ENCODE measurements at regions not wholly inside any gene's neighbourhood (a gene's known extent, or its start where the extent isn't known, plus 50 kb on each side); places are given as distances from the start of the nearest gene placed in this dataset.

DNA sequence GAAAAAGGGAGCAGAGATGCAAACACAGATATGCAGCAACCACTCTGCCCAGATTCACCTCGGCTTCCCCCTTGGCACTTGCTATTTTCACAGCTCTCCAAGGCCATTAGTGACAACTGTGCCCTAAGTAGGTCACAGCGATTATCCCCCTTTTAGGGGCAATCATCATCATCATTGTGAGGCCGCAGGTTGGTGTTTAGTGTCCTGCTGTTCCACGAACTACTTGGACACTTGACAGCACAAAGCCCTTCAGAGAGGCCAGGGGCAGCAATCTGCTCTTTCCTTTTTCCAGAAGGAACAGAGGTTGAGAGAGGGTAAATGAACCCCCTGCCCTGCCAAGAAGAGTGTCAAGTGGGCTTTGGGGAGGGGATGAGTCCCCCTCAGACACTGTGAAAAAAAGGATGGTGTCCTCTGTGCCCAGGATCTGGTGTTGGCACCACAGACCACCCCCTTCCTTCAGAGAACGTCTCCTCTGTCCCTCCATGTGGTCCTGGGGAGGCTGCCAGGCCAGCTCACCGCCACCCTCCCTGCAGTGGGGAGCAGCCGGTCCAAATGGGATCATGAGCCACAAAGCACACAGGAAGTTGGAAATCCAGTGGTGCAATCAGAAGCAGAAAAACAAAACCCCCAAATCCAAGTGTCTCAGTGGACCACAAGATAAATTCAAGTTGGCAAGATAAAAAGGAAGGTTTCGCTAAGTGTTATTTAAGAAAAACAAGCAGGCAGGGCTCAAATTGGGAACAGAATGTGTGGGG, 78.4 kb upstream of the MED9 start:
- peak; percentile 74 for DNase-seq

DNA sequence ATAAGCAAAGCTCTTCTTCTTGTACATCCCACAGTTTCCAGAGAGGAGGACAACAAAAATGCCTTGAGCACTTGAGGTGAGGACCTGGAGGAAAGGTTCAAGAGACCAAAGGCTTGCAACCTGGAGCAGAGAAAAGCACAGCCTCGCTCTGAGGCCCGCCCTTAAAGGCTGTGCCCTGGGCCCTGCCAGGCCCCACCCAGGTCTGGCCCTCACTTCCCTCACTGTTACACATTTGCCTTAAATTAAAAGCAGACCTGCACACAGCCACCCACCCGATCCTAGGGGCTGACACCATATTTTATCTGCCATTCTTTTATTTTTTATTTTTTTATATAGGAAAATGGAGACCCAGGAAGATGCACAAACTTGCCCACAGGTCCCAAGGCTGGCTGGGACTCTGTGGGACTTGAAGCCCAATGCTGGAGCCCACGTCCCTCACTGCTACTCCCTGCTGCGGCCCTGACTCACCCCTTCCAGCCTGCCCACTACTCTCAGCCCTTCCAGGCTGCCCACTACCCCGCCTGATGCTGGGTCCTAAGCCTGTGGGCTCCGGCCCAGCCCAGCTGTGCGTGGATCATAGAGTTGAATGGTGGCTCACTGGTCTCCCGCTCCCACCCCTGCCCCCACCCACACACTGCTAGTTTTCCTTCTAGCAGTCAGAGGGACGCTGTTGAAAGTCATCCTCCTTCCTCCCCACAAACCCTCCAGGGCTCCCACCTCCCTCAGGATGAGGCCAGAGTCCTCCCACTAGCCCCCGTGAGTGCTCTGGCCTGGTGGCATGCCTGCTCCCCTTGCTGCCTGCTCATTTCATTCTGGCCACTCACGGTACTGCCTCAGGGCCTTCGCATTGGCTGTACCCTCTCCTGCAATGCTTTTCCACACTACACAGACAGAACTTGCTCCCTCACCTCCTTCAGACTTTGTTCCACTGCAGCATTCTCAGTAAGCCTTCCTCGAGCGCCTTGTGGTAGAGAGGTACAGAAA, 77.6 kb upstream of the MED9 start:
- DNase-seq = no peak

DNA sequence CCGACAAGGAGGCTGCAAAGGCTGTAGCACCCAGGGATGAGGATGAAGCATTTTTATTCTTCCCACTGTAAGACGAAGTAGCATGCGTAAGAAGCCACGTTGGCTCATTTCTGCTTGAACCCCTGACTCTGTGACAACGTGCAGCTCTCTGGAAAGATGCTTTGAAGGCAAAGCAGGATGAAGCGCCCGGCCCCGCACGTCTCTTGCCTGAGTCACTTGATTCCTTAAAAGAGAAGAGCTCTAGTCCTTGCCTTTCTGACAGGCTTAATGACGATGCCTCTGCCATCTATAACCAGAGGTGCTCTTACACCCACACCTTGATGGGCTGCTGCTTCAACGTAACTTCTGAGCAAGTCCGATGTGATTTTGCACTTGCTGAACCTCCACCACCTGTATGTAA, 76.7 kb upstream of the MED9 start:
- DNase-seq = no peak

DNA sequence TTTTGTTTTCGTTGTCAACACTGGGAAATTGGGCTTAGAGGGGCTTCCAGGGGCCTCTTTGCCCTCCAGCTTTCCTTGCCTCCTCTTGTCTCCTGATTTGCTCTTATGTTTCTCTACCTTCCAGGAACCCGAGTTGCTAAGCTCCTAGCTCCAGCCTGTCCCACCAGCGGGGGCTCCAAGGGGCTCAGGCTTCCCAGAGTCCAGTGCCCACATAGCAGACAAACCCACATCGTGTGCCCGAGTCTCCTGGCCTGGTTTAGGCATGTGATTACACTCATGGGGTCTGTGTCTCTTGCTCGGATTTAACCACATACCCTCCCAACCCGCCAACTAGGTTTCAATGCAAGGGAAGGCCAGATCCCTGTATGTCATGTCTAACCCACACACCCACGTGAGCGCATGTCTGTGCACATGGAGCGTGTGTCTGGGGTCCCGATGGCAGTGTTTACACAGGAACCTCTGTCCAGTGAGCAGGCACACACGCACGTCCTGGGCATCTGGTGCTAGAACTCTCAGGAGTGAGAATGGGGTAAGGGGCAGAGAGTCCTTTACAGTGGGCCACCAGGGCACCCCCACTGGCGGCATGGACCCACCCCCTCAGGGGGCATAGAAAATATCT, 76.1 kb upstream of the MED9 start:
- DNase-seq = no peak

DNA sequence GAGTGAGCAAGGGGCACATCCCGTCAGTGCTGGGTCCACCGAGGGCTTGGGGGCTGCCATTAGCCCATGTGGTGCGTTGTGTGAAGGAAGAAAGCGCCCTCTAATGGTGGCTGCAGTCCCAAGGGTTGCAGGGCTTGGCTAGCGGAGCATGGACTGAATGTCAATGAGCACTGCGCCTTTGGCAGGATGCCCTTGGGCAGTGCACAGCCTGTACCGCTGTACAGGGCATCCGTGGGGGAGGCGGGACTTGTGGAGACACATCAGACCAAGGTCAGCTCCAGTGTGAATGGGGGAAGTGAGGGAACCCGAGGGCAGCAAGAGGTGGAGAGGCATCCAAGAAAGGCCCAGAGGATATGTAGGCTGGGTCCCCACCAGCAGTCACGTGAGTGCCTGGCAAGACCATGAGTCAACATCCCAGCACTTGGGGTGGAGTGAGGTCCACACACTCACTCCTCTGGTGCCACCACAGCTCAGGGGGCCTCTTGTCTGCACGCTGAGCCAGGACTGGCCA, 75.5 kb upstream of the MED9 start:
- peak; percentile 32 for DNase-seq

DNA sequence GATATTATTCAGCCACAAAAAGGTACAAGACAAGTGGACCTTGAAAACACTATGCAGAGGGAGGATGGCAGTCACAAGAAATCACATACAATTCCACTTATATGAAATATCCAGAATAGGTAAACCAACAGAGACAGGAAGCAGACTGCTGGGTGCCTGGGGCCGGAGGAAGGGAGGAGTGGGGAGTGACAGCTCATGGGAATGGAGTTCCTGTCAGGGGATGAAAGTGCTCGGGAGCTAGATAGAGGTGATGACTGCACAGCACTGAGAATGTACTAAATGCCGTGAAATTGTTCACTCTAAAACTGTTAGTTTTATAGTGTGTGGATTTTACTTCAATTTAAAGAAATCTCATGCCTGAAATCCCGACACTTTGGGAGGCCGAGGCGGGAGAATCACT, 74.2 kb upstream of the MED9 start:
- DNase-seq = no peak

DNA sequence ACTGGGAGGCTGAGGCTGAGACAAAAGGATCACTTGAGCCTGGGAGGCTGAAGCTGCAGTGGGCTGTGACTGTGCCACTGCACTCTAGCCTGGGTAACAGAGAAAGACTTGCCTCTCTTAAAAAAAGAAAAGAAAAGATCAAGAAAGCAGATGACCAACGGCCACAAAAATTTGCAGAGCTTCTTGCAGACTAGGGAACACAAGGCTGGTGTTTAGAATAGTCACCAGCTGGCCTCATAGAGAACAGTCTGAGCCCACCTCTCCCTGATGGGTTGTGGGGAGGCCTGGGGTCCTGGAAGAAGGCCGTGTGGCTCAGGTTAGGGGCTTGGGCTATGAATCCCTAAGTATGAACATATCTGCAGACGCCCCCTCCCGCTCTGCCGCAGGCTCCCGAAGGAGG, 73.7 kb upstream of the MED9 start:
- DNase-seq = no peak

DNA sequence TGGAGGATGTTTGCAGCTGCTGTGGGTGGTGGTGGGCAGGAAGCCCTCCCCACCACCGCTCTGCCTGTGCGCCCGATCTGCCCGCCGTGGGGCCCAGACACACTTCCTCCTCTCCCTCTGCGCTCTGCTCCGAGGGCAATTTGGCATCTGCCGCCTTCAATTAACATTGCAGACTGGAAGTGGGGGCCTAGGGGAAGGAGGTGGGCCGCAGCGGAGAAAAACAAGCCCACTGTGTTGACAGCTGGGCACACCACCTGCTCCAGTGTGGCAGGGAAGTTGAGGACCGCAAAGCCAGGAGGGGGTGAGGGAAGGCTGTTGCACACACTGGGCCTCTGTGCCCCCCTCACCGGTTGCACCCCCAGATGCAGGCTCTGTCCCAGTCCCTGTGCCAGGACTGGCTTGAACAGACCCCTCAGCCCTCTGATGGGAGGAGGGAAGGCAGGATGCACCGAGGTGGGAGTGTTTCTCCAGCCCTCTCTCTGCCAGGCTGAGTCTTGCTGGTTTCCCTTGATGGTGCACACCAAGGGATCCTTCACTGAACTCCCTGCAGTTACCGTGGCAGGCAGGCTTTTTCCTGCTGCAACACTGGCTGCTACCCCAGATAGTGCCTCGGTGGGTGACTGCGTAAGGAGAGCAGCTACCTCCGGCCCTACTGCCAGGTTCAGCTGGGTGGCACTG, 72.8 kb upstream of the MED9 start:
- peak; percentile 77 for DNase-seq

DNA sequence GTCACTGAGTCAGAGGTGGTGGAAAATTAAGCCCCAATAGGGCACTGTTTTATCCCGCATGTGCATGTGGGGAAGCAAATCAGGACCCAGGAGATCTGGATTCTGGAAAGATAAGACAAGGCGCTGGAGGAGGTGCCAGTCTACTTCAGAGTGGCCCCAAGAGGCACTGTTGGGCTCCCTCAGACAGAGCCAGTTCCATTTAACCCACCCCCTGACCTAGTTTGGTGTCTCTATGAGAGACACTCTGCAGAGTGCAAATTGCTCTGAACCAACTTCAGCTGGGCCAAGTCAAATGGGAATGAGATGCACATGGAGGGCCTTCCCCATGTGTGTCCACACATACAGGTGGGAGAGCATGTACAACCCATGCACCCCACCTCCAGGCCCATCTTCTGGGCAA, 71.1 kb upstream of the MED9 start:
- no peak for DNase-seq

DNA sequence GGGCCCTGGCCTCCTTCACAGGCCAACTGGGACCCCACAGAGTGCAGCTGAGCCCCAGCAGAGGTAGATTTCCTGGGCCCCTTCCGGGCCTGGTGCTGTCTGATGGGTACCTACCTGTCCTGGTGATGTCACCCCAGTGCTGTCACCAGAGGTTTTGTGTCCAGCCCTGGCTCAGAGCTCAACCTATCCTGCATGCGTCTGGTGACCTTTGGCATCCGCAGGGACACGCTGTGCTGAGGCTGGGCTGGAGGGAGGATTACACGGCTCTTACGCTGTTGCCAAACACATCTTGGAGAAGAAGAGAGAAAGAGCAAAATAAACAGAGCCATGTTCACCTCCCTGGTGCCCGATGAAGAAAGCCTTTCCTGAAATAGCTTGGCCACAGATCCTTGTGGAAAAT, 70.6 kb upstream of the MED9 start:
- DNase-seq = no peak

DNA sequence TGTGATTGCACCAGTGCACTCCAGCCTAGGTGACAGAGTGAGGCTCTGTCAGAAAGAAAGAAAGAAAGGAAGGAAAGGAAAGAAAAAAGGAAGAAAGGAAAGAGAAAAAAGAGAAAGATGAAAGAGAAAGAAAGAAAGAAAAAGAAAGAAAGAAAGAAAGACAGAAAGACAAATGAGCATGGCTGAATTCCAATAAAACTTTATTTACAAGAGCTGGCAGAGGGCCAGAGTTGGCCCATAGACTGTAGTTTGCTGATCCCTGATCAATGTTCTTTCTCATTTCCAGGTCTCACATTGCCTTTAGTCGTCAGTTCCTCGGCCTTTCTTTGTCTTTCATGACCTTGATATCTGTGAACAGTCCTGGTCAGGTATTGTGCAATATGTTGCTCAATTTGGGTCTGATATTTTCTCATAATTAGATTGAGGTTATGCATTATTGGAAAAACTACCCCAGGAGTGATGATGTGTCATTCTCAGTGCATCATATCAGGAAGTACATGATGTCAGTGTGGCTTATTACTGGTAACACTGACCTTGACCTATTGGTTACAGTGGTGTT, 68.5 kb upstream of the MED9 start:
- DNase-seq = no peak

DNA sequence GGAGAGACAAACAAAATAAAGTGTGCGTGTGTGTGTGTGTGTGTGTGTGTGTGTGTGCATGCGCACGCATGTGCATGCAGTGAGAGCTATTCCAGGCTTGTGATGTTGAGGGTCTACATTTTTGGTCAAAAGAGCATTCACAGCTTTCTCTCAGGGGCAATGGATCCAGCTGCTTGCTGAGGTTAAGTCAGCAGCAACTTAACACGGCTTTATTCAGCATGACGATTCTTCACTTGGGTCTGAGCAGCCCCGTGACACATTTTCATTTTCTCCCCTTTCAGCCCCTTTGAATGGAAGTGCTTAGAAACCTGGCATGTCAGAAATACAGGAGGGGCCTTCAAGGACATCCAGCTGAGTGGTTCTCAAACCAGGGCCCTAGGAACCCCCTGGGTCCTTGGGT, 66.4 kb upstream of the MED9 start:
- DNase-seq = no peak

DNA sequence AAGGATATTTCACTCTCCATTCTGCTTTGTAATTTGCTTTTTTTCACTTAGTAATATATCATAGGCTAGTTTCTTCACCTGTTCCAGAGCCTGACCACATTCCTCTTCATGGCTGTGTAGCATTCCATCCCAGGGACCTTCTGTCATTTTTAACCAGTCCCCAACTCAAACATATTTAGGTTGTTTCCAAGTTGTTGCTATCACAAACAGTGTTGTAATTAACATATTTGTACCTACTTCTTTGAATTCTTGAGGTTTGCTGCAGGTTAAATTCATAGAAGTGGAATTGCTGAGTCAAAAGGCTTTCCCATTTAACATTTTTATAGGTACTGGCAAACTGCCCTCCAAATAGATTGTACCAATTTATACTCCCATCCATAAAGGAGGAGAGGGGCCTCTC, 65.1 kb upstream of the MED9 start:
- DNase-seq = no peak

DNA sequence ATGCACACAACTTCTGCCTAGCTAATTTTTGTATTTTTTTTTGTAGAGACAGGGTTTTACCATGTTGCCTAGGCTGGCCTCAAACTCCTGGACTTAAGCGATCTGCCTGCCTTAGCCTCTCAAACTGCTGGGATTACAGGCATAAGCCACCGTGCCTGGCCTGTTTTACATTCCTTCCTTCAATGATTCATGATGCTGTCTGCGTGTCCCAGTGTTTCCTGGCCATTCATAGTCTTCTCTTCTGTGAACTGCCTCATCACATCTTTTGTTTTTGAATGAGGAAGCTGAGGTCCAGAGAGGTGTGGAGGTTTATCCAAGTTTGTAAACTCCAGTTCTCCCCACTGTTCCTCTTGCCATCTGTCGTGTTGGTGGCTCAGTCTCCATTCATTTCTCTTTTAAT, 64.5 kb upstream of the MED9 start:
- no peak for DNase-seq

DNA sequence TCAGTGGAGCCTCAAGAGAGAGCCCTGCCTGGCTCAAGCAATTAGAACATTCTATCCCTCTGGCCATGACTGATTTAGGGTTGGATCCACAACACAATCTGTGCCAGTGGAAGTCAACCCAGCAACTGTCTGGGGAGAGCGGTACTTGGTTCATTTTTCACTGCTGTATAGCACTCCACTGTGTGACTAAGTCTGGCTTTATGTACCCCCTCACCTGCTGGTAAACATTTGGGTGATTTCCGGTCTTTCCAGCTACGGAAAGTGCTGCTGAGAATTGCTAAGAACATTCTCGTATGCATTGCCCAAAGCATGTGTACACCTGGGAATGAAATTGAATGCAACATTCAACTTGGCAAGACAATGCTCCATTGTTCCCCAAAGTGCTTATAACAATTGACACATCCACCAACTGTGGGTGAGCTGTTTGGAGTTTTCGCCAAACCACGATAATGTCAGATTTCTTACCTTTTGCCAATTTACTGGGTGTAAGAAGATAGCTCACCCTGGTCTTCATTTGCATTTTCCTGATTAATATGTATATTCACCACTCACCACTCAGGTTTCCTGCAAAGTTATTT, 63.5 kb upstream of the MED9 start:
- DNase-seq = no peak

DNA sequence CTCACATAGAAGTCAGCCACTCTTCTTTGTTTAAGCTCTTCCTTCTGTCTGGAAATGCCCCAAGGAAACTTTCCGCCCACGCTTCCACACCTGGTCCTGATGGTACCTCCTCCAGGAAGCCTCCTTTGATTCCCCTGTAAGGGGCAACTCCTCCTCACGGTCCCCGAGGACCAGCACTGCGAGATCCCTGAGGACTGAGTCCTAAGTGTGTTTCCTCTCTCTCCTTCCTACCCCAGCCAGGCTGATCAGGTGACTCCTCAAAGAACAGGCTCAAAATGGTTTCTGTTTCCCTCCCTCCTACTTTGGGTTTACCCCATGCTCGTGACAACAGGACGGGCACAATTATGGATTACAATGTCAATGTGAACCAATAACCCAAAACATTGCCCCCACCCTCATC, 63.0 kb upstream of the MED9 start:
- DNase-seq = no peak

DNA sequence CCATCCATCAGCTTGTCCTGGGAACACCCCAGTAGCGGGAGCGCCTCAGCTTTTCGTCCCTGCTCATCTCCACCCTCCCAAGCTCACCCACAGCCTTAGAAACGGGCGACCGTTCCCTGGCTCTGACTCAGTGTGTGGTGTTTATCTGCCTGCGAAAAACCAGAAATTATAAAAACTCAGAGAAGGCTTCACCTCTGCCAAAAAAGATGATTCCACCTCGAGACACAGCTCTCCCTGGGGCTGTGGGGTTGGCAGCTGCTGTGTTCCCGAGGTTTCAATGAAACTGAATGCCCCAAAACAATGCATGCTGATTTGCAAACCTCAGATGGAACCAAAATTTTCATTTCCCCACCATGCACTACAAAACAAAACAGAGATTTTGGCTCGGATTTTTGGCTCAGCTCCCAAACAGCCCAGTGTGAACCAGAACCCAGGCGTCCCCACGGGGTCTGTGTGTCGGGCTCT, 62.4 kb upstream of the MED9 start:
- DNase-seq = no peak

DNA sequence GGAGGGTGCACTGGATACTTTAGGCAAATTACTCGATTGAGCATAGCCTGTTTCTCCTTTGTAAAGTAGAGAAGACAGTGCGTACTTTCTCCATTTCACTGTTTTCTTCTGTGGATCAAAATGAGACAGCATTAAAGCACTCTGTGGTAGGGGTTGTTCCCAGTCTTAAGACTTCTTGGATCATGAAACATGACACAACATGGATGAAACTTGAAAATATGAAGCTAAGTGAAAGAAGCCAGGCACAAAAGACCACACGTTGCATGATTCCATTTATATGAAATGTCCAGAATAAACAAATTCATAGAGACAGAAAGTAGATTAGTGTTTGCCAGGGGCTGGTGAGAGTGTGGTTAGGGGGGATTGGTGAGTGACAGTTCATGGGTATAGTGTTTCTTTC, 61.8 kb upstream of the MED9 start:
- DNase-seq = no peak

DNA sequence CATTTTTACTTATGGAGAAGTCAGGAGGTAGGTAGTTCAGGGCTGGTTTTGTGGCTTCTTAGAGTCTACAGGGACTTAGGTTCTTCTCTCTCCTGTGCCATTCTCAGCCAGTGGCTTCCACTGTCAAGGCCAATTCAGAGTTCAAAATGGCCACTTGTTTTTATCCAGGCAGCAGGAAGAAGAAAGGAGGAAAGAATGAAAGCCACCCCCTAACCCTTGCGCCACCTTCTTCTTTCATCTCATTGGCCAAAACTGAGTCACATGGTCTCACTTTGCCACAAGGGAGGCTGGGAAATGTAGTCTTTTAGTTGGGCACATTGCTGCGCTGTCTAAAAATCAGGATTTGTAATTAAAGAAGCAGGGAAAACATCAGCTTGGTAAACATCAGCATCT, 60.8 kb upstream of the MED9 start:
- DNase-seq = peak; percentile 72

DNA sequence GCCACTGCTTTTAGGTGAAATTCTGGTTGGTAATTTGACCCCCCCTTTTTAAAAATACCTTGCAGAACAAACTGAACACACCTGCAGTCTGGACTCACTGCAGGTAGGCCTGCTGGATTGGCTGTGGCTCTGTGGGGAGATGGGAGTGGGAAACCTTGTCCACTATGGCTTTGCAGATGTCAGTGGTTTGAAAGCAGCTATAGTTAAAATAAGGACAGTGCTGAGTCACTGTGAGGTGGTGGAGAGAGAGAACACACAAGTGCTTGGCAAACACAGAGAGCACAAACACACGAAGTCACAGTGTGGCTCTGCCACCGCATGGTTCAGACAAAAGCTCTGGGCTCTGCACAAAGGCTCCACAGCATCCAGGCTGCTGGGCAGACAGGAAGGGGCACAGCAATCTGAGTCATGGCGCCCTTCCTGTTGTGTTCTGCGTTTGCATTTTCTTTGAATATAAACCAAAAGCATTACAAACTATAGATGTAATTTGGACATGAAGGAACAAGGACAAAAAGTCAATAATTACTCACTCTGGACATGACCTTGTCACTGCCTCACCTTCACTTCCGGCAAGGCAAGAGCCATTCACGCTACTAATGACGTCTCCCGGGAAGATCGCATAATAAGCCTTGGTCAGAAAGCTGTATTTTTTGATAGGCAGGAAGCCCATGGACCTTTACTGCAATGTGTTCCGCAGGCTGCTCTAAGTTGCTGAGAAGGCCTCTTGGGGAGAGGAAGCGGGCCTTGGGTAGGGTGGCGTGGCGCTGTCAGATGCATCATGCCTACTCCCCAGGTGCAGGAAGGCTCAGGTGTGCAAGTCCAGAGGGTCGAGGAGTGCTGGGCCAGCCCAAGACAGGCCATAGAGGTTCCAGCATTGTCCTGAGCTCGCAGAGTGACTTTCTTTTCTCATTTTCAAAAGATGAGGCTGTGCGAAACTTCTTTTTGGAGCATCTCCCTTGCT, 60.1 kb upstream of the MED9 start:
- DNase-seq = peak; percentile 43

DNA sequence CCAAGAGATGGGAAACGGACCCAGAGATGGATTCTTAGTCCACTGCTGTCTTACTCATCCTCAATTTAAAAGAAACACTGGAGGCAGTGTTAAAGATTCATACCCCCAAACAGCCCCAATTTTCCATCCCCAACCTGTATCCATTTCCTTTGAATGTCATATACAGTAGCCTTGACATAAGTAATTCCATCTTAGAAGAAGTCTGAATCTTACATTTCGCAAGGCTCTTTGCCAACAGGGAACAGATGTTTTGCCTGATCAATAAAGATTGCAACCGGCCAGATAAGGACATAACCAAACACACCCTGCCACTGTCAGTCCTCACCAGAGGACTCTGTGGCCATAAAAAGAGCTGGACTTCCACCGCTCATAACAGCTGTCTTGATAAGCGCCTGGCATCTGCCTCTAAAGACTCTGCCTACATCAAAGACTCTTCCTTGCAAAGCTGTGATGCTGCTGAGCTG, 59.0 kb upstream of the MED9 start:
- DNase-seq = no peak

All from NCI-H1436 (cell line).